ENCODE measurements at regions not wholly inside any gene's neighbourhood (a gene's known extent, or its start where the extent isn't known, plus 50 kb on each side); places are given as distances from the start of the nearest gene placed in this dataset.

GRCh38 chr2:19690429-19690828 is 211.4 kb downstream of the TTC32 start:
- Mint-ChIP-seq H3K4me1 (no peaks in the 10 kb centered on the region), H3K9me3 (no peaks in the 10 kb centered on the region), H3K27ac (no peak overlapping the region), H3K36me3 (ENCODE audit: insufficient read depth in 1 of 3, low read depth in 3 of 3) (no peaks in the 10 kb centered on the region), H3K4me3 (no peak overlapping the region), H3K27me3 (ENCODE audit: low read depth) (peaks cover 6% of the 10 kb centered on the region)
- no peak overlapping the region for H4K5ac ChIP-seq (ENCODE audit: insufficient read length, low read depth, low read length)
- H3K27me3 ChIP-seq (ENCODE audit: insufficient read depth, low read length), result no peaks in the 10 kb centered on the region
- H3K79me1 ChIP-seq (ENCODE audit: insufficient read depth, low read depth, low read length, poor library complexity, severe bottlenecking), result no peaks in the 10 kb centered on the region
- H3K9ac ChIP-seq (ENCODE audit: extremely low read depth, insufficient read length, low read length), result no peak overlapping the region
- no peak overlapping the region for H3K4ac ChIP-seq (ENCODE audit: low read depth, low read length)
- no peak overlapping the region for H2BK120ac ChIP-seq (ENCODE audit: low read depth, low read length, poor library complexity, severe bottlenecking)
- no peak overlapping the region for H2BK15ac ChIP-seq (ENCODE audit: low read depth, low read length)
- H3K23me2 ChIP-seq (ENCODE audit: insufficient read length, low read depth, low read length, poor library complexity, severe bottlenecking), result no peaks in the 10 kb centered on the region
- TF ChIP-seq CTCF (conservative IDR thresholded peaks at IDR 0.05), result no peak
- no peak overlapping the region for H4K91ac ChIP-seq (ENCODE audit: insufficient read length, low read depth, low read length)
- no peak overlapping the region for H2BK5ac ChIP-seq (ENCODE audit: insufficient read length, low read length)
- H3K27ac ChIP-seq (ENCODE audit: insufficient read length, low read depth, low read length), result no peak overlapping the region
- H4K20me1 ChIP-seq (ENCODE audit: control insufficient read depth, insufficient read depth, insufficient read length), result no peaks in the 10 kb centered on the region
- WGBS (ENCODE audit: extremely low coverage, insufficient read length, low lambda C conversion rate), result no CpG with 5 or more reads among the region's 3 CpGs
- H2BK12ac ChIP-seq (ENCODE audit: insufficient read length, low read depth, low read length), result no peak overlapping the region
- no peaks in the 10 kb centered on the region for H3K79me2 ChIP-seq (ENCODE audit: insufficient read depth, low read length)
- H3K4me1 ChIP-seq (ENCODE audit: insufficient read depth, low read length), result no peaks in the 10 kb centered on the region
- no peak overlapping the region for H4K8ac ChIP-seq (replicated peaks; ENCODE audit: insufficient read length, low read depth, low read length)
- no peak overlapping the region for H2BK20ac ChIP-seq (ENCODE audit: low read depth, low read length, poor library complexity, severe bottlenecking)
- no peak overlapping the region for H3K23ac ChIP-seq (ENCODE audit: insufficient read length, low read depth, low read length)
- no peak overlapping the region for H3T11ph ChIP-seq (ENCODE audit: low read length)
- no peaks in the 10 kb centered on the region for H3K9me3 ChIP-seq (ENCODE audit: control insufficient read depth, low read depth, low read length)
- H2AFZ ChIP-seq (ENCODE audit: low read length), result no peak overlapping the region
- H2AK5ac ChIP-seq (ENCODE audit: insufficient read length, low read length), result no peak overlapping the region
- no peak overlapping the region for H3K4me2 ChIP-seq (ENCODE audit: insufficient read depth, insufficient read length, low read length)
- DNase-seq, result no peak
- H3K14ac ChIP-seq (ENCODE audit: insufficient read depth, low read length), result no peak overlapping the region
- no peak overlapping the region for H3K56ac ChIP-seq (ENCODE audit: insufficient read length, low read depth, low read length)
- no peak overlapping the region for H3K18ac ChIP-seq (ENCODE audit: insufficient read length, low read depth, low read length)

Measured in H9 (cell line).